ENCODE measurements at regions not wholly inside any gene's neighbourhood (a gene's known extent, or its start where the extent isn't known, plus 50 kb on each side); places are given as distances from the start of the nearest gene placed in this dataset.

DNA sequence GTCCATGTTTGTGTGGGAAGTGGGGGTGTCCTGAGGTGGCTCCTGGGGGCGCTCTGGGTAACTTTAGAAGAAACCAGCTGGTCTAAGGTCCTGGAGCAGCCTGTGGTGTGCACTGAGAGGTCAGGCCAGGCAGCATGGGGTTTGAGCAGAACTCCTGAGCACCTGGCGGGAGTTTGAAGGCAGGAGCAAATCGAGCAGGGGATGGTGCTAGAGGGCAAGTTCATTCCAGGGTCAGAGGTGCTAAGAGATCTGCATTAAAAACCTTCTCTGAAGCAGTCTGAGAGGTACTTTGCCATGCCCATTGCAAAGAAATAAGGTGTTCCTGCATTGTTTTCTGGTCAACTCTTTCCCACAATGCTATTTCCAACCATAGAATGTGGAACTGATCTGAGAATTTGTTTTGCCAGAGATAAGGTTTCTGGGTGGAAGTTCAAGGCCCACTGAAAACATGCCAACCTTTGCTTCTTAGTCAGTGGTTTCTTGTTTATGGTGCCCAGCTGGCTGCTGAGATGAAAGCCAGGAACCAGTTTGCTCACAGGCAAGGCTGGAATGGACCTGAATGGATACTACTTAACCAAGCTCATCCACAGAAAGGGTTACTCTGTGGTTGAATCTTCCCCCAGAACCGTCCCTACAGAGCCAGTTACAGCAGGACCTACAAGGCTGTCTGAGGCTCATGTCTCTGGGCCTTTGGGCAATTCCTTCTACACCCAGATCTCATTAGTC, 136.3 kb upstream of the TMEM72 start:
- TF ChIP-seq, protein P1, sequence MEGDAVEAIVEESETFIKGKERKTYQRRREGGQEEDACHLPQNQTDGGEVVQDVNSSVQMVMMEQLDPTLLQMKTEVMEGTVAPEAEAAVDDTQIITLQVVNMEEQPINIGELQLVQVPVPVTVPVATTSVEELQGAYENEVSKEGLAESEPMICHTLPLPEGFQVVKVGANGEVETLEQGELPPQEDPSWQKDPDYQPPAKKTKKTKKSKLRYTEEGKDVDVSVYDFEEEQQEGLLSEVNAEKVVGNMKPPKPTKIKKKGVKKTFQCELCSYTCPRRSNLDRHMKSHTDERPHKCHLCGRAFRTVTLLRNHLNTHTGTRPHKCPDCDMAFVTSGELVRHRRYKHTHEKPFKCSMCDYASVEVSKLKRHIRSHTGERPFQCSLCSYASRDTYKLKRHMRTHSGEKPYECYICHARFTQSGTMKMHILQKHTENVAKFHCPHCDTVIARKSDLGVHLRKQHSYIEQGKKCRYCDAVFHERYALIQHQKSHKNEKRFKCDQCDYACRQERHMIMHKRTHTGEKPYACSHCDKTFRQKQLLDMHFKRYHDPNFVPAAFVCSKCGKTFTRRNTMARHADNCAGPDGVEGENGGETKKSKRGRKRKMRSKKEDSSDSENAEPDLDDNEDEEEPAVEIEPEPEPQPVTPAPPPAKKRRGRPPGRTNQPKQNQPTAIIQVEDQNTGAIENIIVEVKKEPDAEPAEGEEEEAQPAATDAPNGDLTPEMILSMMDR (IDR thresholded peaks at IDR 0.05; ENCODE audit: insufficient read depth in 1 of 2, low read depth in 1 of 2, low read length in 1 of 2, severe bottlenecking in 1 of 2, unreplicated experiment in 1 of 2): no peak
- H3K9me3 Mint-ChIP-seq (ENCODE audit: unreplicated experiment): no peaks in the 10 kb centered on the region
- Histone ChIP-seq H3K9me3 (no peaks in the 10 kb centered on the region), H3K36me3 (ENCODE audit: control insufficient read depth, insufficient read depth, low read length) (no peaks in the 10 kb centered on the region), H3K4me3 (ENCODE audit: low read depth, low read length) (no peak overlapping the region), H3K27me3 (replicated peaks; ENCODE audit: control insufficient read depth, insufficient read depth, low read length) (peaks cover 1% of the 10 kb centered on the region; the same call in 1 of the 2 replicates), H3K4me1 (no peaks in the 10 kb centered on the region)
- no peaks in the 10 kb centered on the region for H3K4me1 Mint-ChIP-seq (ENCODE audit: low read depth, unreplicated experiment)
- H3K27me3 Mint-ChIP-seq (ENCODE audit: insufficient read depth, unreplicated experiment): peaks cover 30% of the 10 kb centered on the region
- intact Hi-C loops (cut with micrococcal nuclease; ENCODE audit: unreplicated experiment): no loop called here
- no peak for DNase-seq
- no TSS peak for BruUV-seq (replicated peaks)
- H3K4me3 Mint-ChIP-seq (ENCODE audit: unreplicated experiment): no peak overlapping the region
- no peaks in the 10 kb centered on the region for H3K36me3 Mint-ChIP-seq (ENCODE audit: insufficient read depth, unreplicated experiment)
- CTCF ChIA-PET: no interaction called here
- POLR2A ChIA-PET: no interaction called here
- no peak overlapping the region for H3K27ac Mint-ChIP-seq (ENCODE audit: unreplicated experiment)

DNA sequence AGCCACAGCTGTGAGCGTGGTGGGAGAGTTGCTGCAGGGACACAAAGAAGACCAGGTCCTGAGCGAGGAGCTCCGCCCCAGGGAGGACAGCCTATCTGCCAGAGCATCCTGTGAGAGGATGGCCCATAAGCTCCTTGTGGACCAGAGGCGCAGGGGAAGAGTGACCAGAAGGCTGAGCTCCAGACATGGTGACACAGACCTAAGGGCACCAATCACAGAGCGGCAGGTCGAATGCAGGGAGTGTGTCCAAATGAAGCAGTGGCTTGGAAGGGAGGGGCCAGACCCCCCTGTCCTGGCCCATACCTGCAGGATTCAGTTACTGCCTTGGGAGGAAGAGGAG, 135.8 kb upstream of the TMEM72 start:
- POLR2A ChIA-PET: no interaction called here
- H3K36me3 ChIP-seq (ENCODE audit: control insufficient read depth, insufficient read depth, low read length): no peaks in the 10 kb centered on the region
- Mint-ChIP-seq H3K27me3 (ENCODE audit: insufficient read depth, unreplicated experiment) (peaks cover 30% of the 10 kb centered on the region), H3K27ac (ENCODE audit: unreplicated experiment) (no peak overlapping the region), H3K4me1 (ENCODE audit: low read depth, unreplicated experiment) (no peaks in the 10 kb centered on the region), H3K36me3 (ENCODE audit: insufficient read depth, unreplicated experiment) (no peaks in the 10 kb centered on the region), H3K4me3 (ENCODE audit: unreplicated experiment) (no peak overlapping the region), H3K9me3 (ENCODE audit: unreplicated experiment) (no peaks in the 10 kb centered on the region)
- CTCF ChIA-PET: no interaction called here
- no peak overlapping the region for H3K4me3 ChIP-seq (ENCODE audit: low read depth, low read length)
- no TSS peak for BruUV-seq (replicated peaks)
- TF ChIP-seq, protein P1 (IDR thresholded peaks at IDR 0.05; ENCODE audit: insufficient read depth in 1 of 2, low read depth in 1 of 2, low read length in 1 of 2, severe bottlenecking in 1 of 2, unreplicated experiment in 1 of 2): no peak
- H3K4me1 ChIP-seq: no peaks in the 10 kb centered on the region
- no peaks in the 10 kb centered on the region for H3K9me3 ChIP-seq
- no peak for DNase-seq
- intact Hi-C loops (cut with micrococcal nuclease; ENCODE audit: unreplicated experiment): no loop called here
- peaks cover 1% of the 10 kb centered on the region; the same call in 1 of the 2 replicates for H3K27me3 ChIP-seq (replicated peaks; ENCODE audit: control insufficient read depth, insufficient read depth, low read length)

DNA sequence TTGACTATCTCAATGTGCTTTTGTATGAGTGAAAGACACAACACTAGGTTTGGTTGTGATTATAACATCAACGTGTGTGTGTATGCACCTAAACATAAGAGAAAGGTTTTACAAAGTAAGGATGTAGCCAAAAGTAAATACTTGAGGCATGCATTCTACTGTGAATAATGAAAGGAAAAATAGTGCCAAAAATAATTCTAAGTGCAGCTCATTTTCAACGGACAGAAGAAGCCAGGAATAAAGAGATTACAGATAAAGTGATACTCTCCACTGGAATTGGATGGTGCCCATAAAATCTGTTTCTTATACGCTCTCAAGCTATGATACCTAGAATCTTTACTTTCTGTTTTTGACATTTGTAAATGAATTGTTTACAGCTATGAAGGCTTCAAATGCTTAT, 135.0 kb upstream of the TMEM72 start:
- CTCF ChIA-PET: no interaction called here

More for the DNA sequence above, 135.0 kb upstream of the TMEM72 start:
- no peaks in the 10 kb centered on the region for H3K9me3 Mint-ChIP-seq (ENCODE audit: unreplicated experiment)
- no peaks in the 10 kb centered on the region for H3K4me1 ChIP-seq
- H3K27me3 ChIP-seq (replicated peaks; ENCODE audit: control insufficient read depth, insufficient read depth, low read length): peaks cover 2% of the 10 kb centered on the region; the same call in 1 of the 2 replicates
- H3K36me3 ChIP-seq (ENCODE audit: control insufficient read depth, insufficient read depth, low read length): no peaks in the 10 kb centered on the region
- no peak overlapping the region for H3K4me3 Mint-ChIP-seq (ENCODE audit: unreplicated experiment)
- no TSS peak for BruUV-seq (replicated peaks)
- H3K9me3 ChIP-seq: no peaks in the 10 kb centered on the region
- H3K4me1 Mint-ChIP-seq (ENCODE audit: low read depth, unreplicated experiment): no peaks in the 10 kb centered on the region
- intact Hi-C loops (cut with micrococcal nuclease; ENCODE audit: unreplicated experiment): no loop called here
- TF ChIP-seq, protein P1 (IDR thresholded peaks at IDR 0.05; ENCODE audit: insufficient read depth in 1 of 2, low read depth in 1 of 2, low read length in 1 of 2, severe bottlenecking in 1 of 2, unreplicated experiment in 1 of 2): no peak
- H3K27me3 Mint-ChIP-seq (ENCODE audit: insufficient read depth, unreplicated experiment): peaks cover 27% of the 10 kb centered on the region
- H3K27ac Mint-ChIP-seq (ENCODE audit: unreplicated experiment): no peak overlapping the region
- POLR2A ChIA-PET: no interaction called here
- DNase-seq: no peak
- no peak overlapping the region for H3K4me3 ChIP-seq (ENCODE audit: low read depth, low read length)
- H3K36me3 Mint-ChIP-seq (ENCODE audit: insufficient read depth, unreplicated experiment): no peaks in the 10 kb centered on the region

Measured in Caco-2 (cell line).